ENCODE measurements at regions not wholly inside any gene's neighbourhood (a gene's known extent, or its start where the extent isn't known, plus 50 kb on each side); places are given as distances from the start of the nearest gene placed in this dataset.

GRCh38 chr15:96125721-96126415 is 204.6 kb upstream of the NR2F2 start:
- Mint-ChIP-seq H3K9me3 (no peaks in the 10 kb centered on the region), H3K36me3 (ENCODE audit: low read depth) (no peaks in the 10 kb centered on the region), H3K27me3 (ENCODE audit: insufficient read depth, low read depth, poor library complexity) (no peaks in the 10 kb centered on the region), H3K4me1 (no peaks in the 10 kb centered on the region), H3K27ac (no peak overlapping the region), H3K4me3 (no peak overlapping the region)
- no peaks in the 10 kb centered on the region for H3K36me3 ChIP-seq (ENCODE audit: insufficient read depth)
- no peak overlapping the region for H3K4me3 ChIP-seq
- H3K27ac ChIP-seq (ENCODE audit: low read depth): no peak overlapping the region
- TF ChIP-seq CREB1 (CRISPR knock-in tag; IDR thresholded peaks at IDR 0.05; ENCODE audit: low read depth) (no peak), POLR2AphosphoS5 (IDR thresholded peaks at IDR 0.05; ENCODE audit: low read depth) (no peak), ZNF331 (CRISPR knock-in tag; IDR thresholded peaks at IDR 0.05; ENCODE audit: low read depth) (no peak), EZH2phosphoT487 (IDR thresholded peaks at IDR 0.05; ENCODE audit: unreplicated experiment) (no peak), STAT1 (IDR thresholded peaks at IDR 0.05; ENCODE audit: unreplicated experiment) (no peak), NANOG (IDR thresholded peaks at IDR 0.05; ENCODE audit: borderline replicate concordance) (no peak), ZNF114 (CRISPR knock-in tag; IDR thresholded peaks at IDR 0.05) (no peak), JUNB (IDR thresholded peaks at IDR 0.05; ENCODE audit: unreplicated experiment) (no peak), EZH2 (IDR thresholded peaks at IDR 0.05; ENCODE audit: low read depth, unreplicated experiment) (no peak), ETS1 (IDR thresholded peaks at IDR 0.05) (no peak)
- TF ChIP-seq, protein P1, sequence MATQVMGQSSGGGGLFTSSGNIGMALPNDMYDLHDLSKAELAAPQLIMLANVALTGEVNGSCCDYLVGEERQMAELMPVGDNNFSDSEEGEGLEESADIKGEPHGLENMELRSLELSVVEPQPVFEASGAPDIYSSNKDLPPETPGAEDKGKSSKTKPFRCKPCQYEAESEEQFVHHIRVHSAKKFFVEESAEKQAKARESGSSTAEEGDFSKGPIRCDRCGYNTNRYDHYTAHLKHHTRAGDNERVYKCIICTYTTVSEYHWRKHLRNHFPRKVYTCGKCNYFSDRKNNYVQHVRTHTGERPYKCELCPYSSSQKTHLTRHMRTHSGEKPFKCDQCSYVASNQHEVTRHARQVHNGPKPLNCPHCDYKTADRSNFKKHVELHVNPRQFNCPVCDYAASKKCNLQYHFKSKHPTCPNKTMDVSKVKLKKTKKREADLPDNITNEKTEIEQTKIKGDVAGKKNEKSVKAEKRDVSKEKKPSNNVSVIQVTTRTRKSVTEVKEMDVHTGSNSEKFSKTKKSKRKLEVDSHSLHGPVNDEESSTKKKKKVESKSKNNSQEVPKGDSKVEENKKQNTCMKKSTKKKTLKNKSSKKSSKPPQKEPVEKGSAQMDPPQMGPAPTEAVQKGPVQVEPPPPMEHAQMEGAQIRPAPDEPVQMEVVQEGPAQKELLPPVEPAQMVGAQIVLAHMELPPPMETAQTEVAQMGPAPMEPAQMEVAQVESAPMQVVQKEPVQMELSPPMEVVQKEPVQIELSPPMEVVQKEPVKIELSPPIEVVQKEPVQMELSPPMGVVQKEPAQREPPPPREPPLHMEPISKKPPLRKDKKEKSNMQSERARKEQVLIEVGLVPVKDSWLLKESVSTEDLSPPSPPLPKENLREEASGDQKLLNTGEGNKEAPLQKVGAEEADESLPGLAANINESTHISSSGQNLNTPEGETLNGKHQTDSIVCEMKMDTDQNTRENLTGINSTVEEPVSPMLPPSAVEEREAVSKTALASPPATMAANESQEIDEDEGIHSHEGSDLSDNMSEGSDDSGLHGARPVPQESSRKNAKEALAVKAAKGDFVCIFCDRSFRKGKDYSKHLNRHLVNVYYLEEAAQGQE (IDR thresholded peaks at IDR 0.05; ENCODE audit: unreplicated experiment): no peak
- TF ChIP-seq, protein P2, sequence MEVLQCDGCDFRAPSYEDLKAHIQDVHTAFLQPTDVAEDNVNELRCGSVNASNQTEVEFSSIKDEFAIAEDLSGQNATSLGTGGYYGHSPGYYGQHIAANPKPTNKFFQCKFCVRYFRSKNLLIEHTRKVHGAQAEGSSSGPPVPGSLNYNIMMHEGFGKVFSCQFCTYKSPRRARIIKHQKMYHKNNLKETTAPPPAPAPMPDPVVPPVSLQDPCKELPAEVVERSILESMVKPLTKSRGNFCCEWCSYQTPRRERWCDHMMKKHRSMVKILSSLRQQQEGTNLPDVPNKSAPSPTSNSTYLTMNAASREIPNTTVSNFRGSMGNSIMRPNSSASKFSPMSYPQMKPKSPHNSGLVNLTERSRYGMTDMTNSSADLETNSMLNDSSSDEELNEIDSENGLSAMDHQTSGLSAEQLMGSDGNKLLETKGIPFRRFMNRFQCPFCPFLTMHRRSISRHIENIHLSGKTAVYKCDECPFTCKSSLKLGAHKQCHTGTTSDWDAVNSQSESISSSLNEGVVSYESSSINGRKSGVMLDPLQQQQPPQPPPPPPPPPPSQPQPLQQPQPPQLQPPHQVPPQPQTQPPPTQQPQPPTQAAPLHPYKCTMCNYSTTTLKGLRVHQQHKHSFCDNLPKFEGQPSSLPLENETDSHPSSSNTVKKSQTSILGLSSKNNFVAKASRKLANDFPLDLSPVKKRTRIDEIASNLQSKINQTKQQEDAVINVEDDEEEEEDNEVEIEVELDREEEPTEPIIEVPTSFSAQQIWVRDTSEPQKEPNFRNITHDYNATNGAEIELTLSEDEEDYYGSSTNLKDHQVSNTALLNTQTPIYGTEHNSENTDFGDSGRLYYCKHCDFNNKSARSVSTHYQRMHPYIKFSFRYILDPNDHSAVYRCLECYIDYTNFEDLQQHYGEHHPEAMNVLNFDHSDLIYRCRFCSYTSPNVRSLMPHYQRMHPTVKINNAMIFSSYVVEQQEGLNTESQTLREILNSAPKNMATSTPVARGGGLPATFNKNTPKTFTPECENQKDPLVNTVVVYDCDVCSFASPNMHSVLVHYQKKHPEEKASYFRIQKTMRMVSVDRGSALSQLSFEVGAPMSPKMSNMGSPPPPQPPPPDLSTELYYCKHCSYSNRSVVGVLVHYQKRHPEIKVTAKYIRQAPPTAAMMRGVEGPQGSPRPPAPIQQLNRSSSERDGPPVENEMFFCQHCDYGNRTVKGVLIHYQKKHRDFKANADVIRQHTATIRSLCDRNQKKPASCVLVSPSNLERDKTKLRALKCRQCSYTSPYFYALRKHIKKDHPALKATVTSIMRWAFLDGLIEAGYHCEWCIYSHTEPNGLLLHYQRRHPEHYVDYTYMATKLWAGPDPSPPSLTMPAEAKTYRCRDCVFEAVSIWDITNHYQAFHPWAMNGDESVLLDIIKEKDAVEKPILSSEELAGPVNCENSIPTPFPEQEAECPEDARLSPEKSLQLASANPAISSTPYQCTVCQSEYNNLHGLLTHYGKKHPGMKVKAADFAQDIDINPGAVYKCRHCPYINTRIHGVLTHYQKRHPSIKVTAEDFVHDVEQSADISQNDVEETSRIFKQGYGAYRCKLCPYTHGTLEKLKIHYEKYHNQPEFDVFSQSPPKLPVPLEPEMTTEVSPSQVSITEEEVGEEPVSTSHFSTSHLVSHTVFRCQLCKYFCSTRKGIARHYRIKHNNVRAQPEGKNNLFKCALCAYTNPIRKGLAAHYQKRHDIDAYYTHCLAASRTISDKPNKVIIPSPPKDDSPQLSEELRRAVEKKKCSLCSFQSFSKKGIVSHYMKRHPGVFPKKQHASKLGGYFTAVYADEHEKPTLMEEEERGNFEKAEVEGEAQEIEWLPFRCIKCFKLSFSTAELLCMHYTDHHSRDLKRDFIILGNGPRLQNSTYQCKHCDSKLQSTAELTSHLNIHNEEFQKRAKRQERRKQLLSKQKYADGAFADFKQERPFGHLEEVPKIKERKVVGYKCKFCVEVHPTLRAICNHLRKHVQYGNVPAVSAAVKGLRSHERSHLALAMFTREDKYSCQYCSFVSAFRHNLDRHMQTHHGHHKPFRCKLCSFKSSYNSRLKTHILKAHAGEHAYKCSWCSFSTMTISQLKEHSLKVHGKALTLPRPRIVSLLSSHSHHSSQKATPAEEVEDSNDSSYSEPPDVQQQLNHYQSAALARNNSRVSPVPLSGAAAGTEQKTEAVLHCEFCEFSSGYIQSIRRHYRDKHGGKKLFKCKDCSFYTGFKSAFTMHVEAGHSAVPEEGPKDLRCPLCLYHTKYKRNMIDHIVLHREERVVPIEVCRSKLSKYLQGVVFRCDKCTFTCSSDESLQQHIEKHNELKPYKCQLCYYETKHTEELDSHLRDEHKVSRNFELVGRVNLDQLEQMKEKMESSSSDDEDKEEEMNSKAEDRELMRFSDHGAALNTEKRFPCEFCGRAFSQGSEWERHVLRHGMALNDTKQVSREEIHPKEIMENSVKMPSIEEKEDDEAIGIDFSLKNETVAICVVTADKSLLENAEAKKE (CRISPR knock-in tag; IDR thresholded peaks at IDR 0.05): no peak
- TF ChIP-seq, protein P3, sequence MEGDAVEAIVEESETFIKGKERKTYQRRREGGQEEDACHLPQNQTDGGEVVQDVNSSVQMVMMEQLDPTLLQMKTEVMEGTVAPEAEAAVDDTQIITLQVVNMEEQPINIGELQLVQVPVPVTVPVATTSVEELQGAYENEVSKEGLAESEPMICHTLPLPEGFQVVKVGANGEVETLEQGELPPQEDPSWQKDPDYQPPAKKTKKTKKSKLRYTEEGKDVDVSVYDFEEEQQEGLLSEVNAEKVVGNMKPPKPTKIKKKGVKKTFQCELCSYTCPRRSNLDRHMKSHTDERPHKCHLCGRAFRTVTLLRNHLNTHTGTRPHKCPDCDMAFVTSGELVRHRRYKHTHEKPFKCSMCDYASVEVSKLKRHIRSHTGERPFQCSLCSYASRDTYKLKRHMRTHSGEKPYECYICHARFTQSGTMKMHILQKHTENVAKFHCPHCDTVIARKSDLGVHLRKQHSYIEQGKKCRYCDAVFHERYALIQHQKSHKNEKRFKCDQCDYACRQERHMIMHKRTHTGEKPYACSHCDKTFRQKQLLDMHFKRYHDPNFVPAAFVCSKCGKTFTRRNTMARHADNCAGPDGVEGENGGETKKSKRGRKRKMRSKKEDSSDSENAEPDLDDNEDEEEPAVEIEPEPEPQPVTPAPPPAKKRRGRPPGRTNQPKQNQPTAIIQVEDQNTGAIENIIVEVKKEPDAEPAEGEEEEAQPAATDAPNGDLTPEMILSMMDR (conservative IDR thresholded peaks at IDR 0.05; ENCODE audit: low read depth in 2 of 2): no peak
- H3K9me2 ChIP-seq (ENCODE audit: insufficient read depth): no peaks in the 10 kb centered on the region
- no peaks in the 10 kb centered on the region; the same call in 1 of the 2 replicates for H3K4me1 ChIP-seq (ENCODE audit: insufficient read depth)
- no peak overlapping the region for H2AFZ ChIP-seq
- H3F3A ChIP-seq (replicated peaks; ENCODE audit: low read depth): no peaks in the 10 kb centered on the region
- H3K4me2 ChIP-seq: no peak overlapping the region
- no peak for DNase-seq (ENCODE audit: low spot score)
- no peaks in the 10 kb centered on the region for H3K79me2 ChIP-seq (replicated peaks; ENCODE audit: insufficient read depth)
- no peaks in the 10 kb centered on the region for H4K20me1 ChIP-seq (replicated peaks; ENCODE audit: insufficient read depth)
- no peaks in the 10 kb centered on the region for H3K27me3 ChIP-seq (ENCODE audit: insufficient read depth)
- no peak for ATAC-seq
